EL (cell line): ENCODE measurements at regions not wholly inside any gene's neighbourhood (a gene's known extent, or its start where the extent isn't known, plus 50 kb on each side); places are given as distances from the start of the nearest gene placed in this dataset.
"Not testable (repeated sequence)": the region's sequence is repeated elsewhere in the genome, so short reads cannot be mapped to it uniquely, and the experiment has no call there.

Source experiments
- DNase-seq: peaks from one replicate; pipeline ENCODE4 v3.0.0-alpha.2; 2016

- no peak for DNase-seq
Observed at GRCh38 chr16:26395700-26396099, 671.0 kb upstream of the C16orf82 start.

DNA sequence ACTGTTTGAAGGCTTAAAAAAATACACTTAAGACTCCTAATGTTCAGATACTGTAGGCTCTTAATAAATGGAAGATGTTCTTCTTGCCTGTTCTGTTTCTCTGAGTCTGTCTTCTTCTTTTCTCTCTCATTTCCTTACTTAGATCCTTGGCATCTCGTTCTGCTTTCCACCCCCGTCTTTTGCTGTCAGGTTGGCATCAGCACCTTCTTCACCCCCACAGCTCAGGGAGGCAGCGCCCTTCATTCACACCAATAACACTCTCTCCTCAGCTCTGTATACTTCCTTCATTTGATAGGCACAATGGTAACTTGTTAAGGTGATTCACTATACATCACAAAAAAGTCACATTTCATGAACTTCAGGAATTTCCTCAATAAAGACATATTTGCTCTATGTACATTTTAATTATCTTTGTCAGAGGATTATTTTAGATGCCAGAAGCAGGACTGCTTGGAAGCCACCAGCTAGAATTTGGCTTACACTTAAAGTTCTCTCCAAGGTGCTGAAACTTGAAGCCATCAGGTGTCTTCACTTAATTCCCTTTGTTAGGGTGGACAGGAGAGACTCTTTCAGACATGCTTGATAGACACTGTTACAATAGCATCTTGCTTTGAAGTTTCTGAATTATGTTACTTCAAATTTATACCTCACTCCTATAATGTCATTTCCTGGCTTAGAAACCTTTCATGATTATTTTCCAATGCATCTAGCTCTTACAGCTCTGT is 670.1 kb upstream of the C16orf82 start:
- DNase-seq, result no peak

DNA sequence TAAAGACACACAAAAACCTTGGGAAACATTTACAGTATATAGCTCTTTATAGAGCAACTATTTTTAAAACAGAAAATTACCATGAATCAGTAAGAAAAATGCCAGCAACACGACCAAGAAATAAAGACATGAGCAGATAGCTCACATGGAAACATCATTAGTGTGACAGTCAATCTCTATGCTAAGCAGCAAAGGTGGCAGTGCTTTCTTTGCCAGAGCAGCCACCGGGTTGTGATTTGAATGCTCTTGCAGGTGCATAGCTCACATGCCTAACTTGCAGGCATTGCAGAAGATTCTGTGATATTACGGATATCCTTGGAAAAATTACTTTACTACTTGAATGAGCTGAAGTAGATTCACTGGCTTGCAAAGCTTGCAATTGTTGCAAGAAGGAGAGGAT is 652.9 kb upstream of the C16orf82 start:
- DNase-seq, result no peak

GRCh38 chr16:26419458-26419857 is 647.3 kb upstream of the C16orf82 start:
- DNase-seq, result not testable (repeated sequence)

DNA sequence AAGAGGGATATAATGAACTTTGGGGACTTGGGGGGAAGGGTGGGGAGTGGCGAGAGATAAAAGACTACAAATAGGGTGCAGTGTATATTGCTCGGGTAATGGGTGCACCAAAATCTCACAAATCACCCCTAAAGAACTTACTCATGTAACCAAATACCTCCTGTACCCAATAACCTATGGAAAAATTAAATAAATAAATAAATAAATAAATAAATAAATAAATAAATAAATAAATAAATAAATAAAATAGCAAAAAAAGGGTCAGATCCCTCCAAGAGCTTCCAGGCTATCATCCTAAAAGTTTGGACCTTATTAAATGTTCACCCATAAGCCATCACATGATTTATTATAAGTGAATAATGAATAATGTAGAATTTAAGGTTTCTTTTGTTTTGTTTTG is 636.1 kb upstream of the C16orf82 start:
- DNase-seq, result no peak

DNA sequence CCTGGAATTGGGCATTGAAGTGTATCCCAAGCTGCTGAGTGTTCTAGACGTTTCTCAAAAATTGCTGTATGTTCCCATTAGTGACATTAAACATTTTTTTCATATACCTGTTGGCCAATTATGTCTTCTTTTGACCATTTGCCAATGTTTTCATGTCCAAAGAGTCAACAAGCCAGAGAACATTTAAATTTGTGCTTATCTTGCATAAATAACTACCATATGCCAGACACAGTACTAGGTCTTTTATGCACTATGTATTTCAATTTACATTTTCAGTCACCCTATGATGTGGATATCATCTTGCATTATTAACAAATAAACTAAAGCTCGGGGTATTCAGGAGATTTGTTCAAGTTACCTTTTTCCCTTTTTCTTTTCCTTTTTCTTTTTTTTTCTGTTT is 632.9 kb upstream of the C16orf82 start:
- DNase-seq, result no peak

DNA sequence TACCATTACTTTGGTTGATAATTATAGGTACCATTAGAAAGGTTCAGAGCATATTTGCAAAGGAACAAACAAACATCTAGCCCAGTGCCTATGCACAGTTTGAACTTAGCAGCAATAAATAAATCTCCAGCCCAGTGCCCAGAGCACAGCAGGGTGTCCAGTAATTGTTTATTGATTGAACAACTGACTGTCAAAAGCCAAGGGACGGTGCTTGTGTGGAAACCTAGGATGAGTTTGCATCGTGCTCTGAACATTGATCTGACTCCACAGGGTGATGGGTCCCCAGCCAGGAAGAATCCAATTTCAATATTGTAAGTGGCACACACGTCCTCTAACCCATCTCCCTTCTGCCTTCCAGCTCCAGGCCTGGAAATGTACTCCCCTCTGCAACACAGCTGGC is 625.5 kb upstream of the C16orf82 start:
- DNase-seq, result no peak

DNA sequence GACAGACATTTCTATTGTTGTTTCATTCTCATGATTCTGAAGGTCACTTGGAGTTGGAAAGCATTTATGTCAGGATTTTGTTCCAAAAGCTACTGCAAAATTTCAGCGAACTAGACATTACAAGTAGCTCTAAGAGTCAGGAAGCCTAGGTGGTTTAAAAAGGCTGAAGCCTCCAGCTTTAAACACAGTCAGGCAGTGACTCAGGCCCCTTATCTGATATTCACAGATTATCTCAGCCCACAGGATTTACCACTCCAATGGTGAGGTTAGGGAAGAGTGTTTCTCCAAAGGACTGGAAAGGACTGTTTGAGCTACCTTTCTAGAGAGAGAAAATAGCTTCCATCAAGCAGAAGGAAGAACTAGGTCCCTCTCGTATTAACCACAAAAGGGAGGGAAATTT is 624.4 kb upstream of the C16orf82 start:
- DNase-seq, result no peak

GRCh38 chr16:26447570-26447969 is 619.2 kb upstream of the C16orf82 start:
- no peak for DNase-seq

DNA sequence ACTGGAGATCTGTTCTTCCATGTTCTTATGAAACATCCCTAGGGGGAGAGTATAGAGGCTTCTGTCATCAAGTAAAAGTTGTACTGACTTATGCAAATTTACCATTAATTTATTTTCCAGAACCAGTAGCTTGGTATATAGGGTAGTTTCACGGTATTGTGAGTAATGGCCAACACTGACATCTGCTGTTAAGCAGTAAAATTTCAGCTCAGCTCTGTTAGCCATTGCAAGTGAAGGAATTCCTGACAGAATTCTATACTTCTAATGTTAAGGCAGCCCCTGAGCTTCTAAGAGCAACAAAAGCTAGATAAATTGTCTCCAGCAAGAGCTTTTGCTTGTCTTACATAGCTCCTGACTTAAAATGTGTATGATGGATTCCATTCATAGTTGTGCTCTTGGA is 613.5 kb upstream of the C16orf82 start:
- DNase-seq, result no peak

- no peak for DNase-seq
Observed at GRCh38 chr16:26454102-26454501, 612.6 kb upstream of the C16orf82 start.

DNA sequence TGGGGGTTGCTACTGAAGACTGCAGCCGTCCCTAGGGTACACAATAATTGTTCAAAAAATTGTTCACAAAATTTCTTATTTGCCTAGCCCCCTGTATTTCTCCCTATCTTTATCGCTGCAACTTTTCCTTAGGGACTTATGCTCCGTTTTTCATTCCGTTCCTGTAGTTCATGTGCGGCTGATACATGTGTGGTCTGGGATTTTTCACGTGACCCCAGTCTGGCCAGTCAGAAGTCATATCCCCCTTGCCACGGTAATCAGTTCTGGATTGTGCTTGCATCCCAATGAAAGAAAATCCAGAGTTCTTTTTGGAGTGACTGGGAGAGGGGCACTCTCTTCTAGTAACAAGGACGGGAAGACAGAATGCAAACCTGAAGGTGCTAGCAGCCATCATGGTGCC is 610.7 kb upstream of the C16orf82 start:
- DNase-seq, result no peak

DNA sequence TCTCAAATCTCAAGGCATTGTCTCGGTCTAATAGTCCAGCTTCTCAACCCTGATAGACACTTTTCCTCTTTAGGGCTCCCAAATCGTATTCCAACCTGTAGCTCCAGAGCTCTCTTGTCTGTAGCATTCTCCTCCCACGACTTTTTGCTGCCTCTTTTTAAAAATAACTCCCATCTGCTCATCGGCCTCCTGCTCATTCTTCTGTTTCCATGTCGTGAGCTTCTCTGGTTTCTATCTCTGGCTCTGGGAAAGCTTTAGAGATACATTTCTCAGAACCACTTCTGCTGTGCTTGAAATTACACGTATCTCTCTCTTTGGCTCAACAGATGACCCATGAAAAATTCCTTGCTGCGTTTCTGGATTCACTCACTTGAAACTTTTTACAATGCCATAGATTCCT is 609.6 kb upstream of the C16orf82 start:
- DNase-seq, result no peak

DNA sequence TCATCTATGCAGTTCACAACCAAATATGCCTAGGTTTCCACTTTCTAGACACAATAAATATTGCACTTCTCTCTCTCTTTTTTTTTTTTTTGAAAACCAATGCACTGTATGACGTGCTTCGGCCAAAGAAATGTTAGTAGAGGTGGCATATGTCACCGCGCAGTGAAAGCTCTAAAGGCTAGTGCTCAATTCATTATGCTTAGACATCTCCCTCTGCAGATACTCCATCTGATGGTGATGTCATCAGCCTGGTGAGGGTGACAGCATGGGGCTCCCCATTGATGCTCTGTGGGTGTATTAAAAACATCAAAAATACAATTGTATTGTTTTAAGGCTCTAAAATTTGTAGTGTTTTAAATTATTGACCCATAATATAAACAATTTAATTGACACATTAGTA is 608.8 kb upstream of the C16orf82 start:
- DNase-seq, result no peak

GRCh38 chr16:26464576-26465266 is 602.0 kb upstream of the C16orf82 start:
- DNase-seq, result no peak

DNA sequence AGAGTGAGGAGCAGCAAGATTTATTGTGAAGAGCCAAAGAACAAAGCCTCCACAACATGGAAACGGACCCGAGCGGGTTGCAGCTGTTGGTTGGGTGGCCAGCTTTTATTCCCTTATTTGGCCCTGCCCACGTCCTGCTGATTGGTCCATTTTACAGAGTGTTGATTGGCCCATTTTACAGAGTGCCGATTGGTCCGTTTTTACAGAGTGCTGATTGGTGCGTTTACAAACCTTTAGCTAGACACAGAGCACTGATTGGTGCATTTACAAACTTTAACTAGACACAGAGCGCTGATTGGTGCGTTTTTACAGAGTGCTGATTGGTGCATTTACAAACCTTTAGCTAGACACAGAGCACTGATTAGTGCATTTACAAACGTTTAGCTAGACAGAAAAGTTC is 592.3 kb upstream of the C16orf82 start:
- not testable (repeated sequence) for DNase-seq

DNA sequence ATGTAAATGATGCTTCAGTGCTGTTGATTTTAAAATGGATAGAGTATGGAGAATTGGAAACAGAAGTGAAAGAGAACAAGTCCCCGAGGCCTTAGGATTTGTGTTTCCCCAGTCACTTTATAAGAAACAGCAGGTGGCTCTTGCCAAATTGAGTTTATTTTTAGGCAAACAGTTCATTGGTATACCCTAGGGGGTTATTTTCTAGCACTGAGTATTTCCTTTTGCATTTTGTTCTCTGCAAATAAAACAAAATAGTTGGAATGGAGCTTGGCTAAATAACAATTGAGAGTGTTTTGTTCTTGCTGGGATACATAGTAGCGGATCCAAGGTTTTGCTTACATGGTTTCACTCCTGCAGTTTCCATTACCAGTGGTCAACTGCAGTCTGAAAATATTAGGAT is 591.1 kb upstream of the C16orf82 start:
- DNase-seq, result no peak

GRCh38 chr16:26491101-26491670 is 575.5 kb upstream of the C16orf82 start:
- no peak for DNase-seq

- no peak for DNase-seq
Observed at GRCh38 chr16:26491962-26492361, 574.8 kb upstream of the C16orf82 start.

GRCh38 chr16:26493751-26494150 is 573.0 kb upstream of the C16orf82 start:
- DNase-seq, result no peak

DNA sequence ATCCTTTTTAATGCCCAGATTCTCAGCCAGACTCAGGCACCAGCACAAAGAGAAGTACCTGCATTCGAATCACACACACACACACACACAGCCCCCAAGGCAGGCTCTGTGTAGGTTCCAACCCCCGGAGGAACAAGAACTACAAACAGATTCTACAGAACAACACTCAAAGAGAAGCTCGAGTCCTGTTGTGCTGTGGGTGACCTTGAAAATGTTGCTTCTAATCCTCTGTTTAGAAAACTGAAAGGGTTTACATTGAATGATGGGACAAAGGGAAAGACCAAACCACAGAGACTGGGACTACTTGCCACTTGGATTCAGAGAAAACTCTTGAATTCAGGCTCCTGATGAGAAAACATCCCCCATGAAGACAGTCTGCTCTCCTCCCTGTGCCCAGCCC is 568.8 kb upstream of the C16orf82 start:
- DNase-seq, result no peak

- DNase-seq, result no peak
Observed at GRCh38 chr16:26500326-26500725, 566.4 kb upstream of the C16orf82 start.

- no peak for DNase-seq
Observed at GRCh38 chr16:26505496-26505895, 561.2 kb upstream of the C16orf82 start.

DNA sequence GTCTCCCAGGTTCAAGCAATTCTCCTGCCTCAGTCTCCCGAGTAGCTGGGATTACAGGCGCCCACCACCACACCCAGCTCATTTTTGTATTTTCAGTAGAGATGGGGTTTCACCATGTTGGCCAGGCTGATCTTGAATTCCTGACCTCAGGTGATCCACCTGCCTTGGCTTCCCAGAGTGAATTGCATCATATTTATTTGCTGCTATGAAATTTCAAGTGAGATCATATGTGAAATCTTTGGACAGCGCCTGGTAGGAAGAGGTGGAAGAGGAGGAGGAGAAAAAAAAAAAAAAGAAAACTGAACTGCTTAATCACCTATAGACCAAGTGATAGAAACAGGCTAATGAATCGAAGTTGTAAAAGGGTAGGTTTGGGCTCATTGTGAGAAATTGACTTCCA is 557.8 kb upstream of the C16orf82 start:
- DNase-seq, result not testable (repeated sequence)
